H1 (cell line): ENCODE measurements at regions not wholly inside any gene's neighbourhood (a gene's known extent, or its start where the extent isn't known, plus 50 kb on each side); places are given as distances from the start of the nearest gene placed in this dataset.

ENCODE experiments used
- CTCF ChIA-PET: fragments of 300-600 bp; sonication (Branson Sonifier 250); formaldehyde crosslinking; loops from one replicate; lab custom pipeline; 2021; ENCODE audit not compliant: partially characterized antibody; lab: Charles Lee
- POLR2A ChIA-PET: fragments of 300-600 bp; sonication (Branson Sonifier 250); formaldehyde crosslinking; loops from one replicate; lab custom pipeline; 2021; ENCODE audit warnings: inconsistent platforms; ENCODE audit not compliant: partially characterized antibody; lab: Charles Lee
- DNase-seq, 2 experiments: peaks; one replicate each; pipeline versions ENCODE4 v3.0.0 to v3.0.0-alpha.2; 2010 to 2022; ENCODE audit warnings: low spot score in 2 of 2, low read depth in 1 of 2, mixed read lengths in 1 of 2
- FAIRE-seq: peaks from 2 replicates; lab custom pipeline; 2011; peaks lifted over from hg19 to GRCh38; lab: Jason Lieb, UNC
- H2AFZ ChIP-seq: 2 replicates; pipeline ENCODE4 v1.8.1; 2012; ENCODE audit warnings: low read length, inconsistent platforms
- H2AK5ac ChIP-seq: 2 replicates; pipeline ENCODE4 v1.6.1; 2013; ENCODE audit warnings: low read depth, low read length
- H2BK120ac ChIP-seq: replicated peaks from 2 replicates; pipeline ENCODE3; 2013; ENCODE audit warnings: low read depth, low read length, inconsistent platforms
- H2BK12ac ChIP-seq: 2 replicates; pipeline ENCODE4 v1.6.1; 2013; ENCODE audit warnings: low read depth, low read length
- H2BK15ac ChIP-seq: 2 replicates; pipeline ENCODE4 v1.6.1; 2013; ENCODE audit warnings: low read length
- H2BK20ac ChIP-seq: 2 replicates; pipeline ENCODE4 v1.6.1; 2013; ENCODE audit warnings: low read length
- H2BK5ac ChIP-seq: 2 replicates; pipeline ENCODE4 v1.6.1; 2013; ENCODE audit warnings: low read depth, low read length
- H3K14ac ChIP-seq: 2 replicates; pipeline ENCODE4 v1.6.1; 2013; ENCODE audit warnings: inconsistent platforms; ENCODE audit not compliant: insufficient read length
- H3K18ac ChIP-seq: 2 replicates; pipeline ENCODE4 v1.6.1; 2013; ENCODE audit warnings: low read length; ENCODE audit errors: extremely low read depth
- H3K23ac ChIP-seq: 2 replicates; pipeline ENCODE4 v1.6.1; 2013; ENCODE audit warnings: inconsistent platforms; ENCODE audit not compliant: insufficient read length
- H3K23me2 ChIP-seq: 2 replicates; pipeline ENCODE4 v1.6.1; 2013; ENCODE audit warnings: low read depth, low read length
- H3K27ac ChIP-seq: 2 replicates; pipeline ENCODE4 v1.6.1; 2011; ENCODE audit warnings: low read depth, low read length, inconsistent platforms
- H3K27me3 ChIP-seq, 4 experiments: replicated peaks in 1 of 4; 1 replicate in 1 of 4; 2 replicates in 3 of 4; pipeline versions ENCODE4 v1.6.1 to v1.8.1; 2011 to 2013; ENCODE audit warnings: low read length in 3 of 4, mild to moderate bottlenecking in 3 of 4, inconsistent platforms in 2 of 4, mixed read lengths in 2 of 4, moderate library complexity in 1 of 4; ENCODE audit not compliant: control insufficient read depth in 3 of 4, insufficient read depth in 3 of 4; ENCODE audit errors: extremely low read depth in 1 of 4
- H3K36me3 ChIP-seq, 4 experiments: 2 replicates each; pipeline versions ENCODE4 v1.6.1 to v1.8.1; 2011 to 2013; ENCODE audit warnings: mild to moderate bottlenecking in 4 of 4, low read length in 3 of 4, moderate library complexity in 2 of 4, control low read depth in 1 of 4, inconsistent platforms in 1 of 4; ENCODE audit not compliant: insufficient read depth in 4 of 4, control insufficient read depth in 2 of 4
- H3K4ac ChIP-seq: replicated peaks from 2 replicates; pipeline ENCODE3; 2013; ENCODE audit warnings: low read length, low read depth, mixed read lengths, inconsistent platforms; ENCODE audit not compliant: insufficient read length
- H3K4me1 ChIP-seq, 4 experiments: replicated peaks in 1 of 4; 1 replicate in 1 of 4; 2 replicates in 3 of 4; pipeline versions ENCODE4 v1.6.1 to v1.8.1; 2011 to 2013; ENCODE audit warnings: low read length in 3 of 4, inconsistent platforms in 2 of 4, mixed read lengths in 1 of 4; ENCODE audit not compliant: insufficient read depth in 4 of 4, control insufficient read depth in 3 of 4
- H3K4me2 ChIP-seq, 2 experiments: 2 replicates each; pipeline versions ENCODE4 v1.6.1 to v1.8.1; 2011 to 2013; ENCODE audit warnings: low read depth in 2 of 2, low read length in 2 of 2, control low read depth in 1 of 2, inconsistent platforms in 1 of 2, mild to moderate bottlenecking in 1 of 2; ENCODE audit not compliant: insufficient read depth in 1 of 2
- H3K4me3 ChIP-seq, 4 experiments: fragments of 200-600, 300-600 bp in 1 of 4; sonication (generic), shearing (Covaris generic), sonication (Bioruptor Twin) in 1 of 4; 2 replicates each; pipeline versions ENCODE4 v1.5.1 to v1.8.1; 2011 to 2016; ENCODE audit warnings: low read length in 4 of 4, low read depth in 3 of 4, control low read depth in 2 of 4, inconsistent platforms in 2 of 4, mild to moderate bottlenecking in 2 of 4, mixed read lengths in 1 of 4, moderate library complexity in 1 of 4; ENCODE audit not compliant: insufficient read depth in 2 of 4; ENCODE audit errors: extremely low read depth in 1 of 4
- H3K56ac ChIP-seq: replicated peaks from 2 replicates; pipeline ENCODE3; 2013; ENCODE audit warnings: low read depth, mild to moderate bottlenecking, mixed read lengths, low read length, inconsistent platforms; ENCODE audit not compliant: insufficient read length
- H3K79me1 ChIP-seq: 2 replicates; pipeline ENCODE4 v1.6.1; 2013; ENCODE audit warnings: low read depth, low read length, control low read depth
- H3K79me2 ChIP-seq, 2 experiments: 2 replicates each; pipeline versions ENCODE4 v1.6.1 to v1.8.1; 2012 to 2013; ENCODE audit warnings: low read length in 2 of 2, mild to moderate bottlenecking in 2 of 2, inconsistent platforms in 1 of 2; ENCODE audit not compliant: insufficient read depth in 2 of 2, control insufficient read depth in 1 of 2
- H3K9ac ChIP-seq, 4 experiments: replicated peaks in 1 of 4; 1 replicate in 1 of 4; 2 replicates in 3 of 4; pipeline versions ENCODE4 v1.6.1 to v1.8.1; 2011 to 2013; ENCODE audit warnings: low read depth in 3 of 4, low read length in 3 of 4, control low read depth in 2 of 4, mild to moderate bottlenecking in 2 of 4, moderate library complexity in 2 of 4, inconsistent platforms in 1 of 4; ENCODE audit errors: extremely low read depth in 1 of 4
- H3K9me3 ChIP-seq, 2 experiments: 2 replicates each; pipeline versions ENCODE4 v1.6.1 to v1.8.1; 2012 to 2013; ENCODE audit warnings: mild to moderate bottlenecking in 2 of 2, moderate library complexity in 2 of 2, control low read depth in 1 of 2, inconsistent platforms in 1 of 2, low read depth in 1 of 2, low read length in 1 of 2, mixed read lengths in 1 of 2; ENCODE audit not compliant: insufficient read depth in 2 of 2
- H4K20me1 ChIP-seq, 2 experiments: replicated peaks in 1 of 2; 2 replicates each; pipeline versions ENCODE3 to v1.8.1; 2011 to 2013; ENCODE audit warnings: inconsistent platforms in 2 of 2, low read length in 2 of 2, mild to moderate bottlenecking in 1 of 2; ENCODE audit not compliant: insufficient read depth in 2 of 2, control insufficient read depth in 1 of 2
- H4K5ac ChIP-seq: 2 replicates; pipeline ENCODE4 v1.6.1; 2013; ENCODE audit warnings: low read length, low read depth, mixed read lengths, inconsistent platforms; ENCODE audit not compliant: insufficient read length
- H4K8ac ChIP-seq: 2 replicates; pipeline ENCODE4 v1.8.0; 2013; ENCODE audit warnings: mild to moderate bottlenecking, moderate library complexity, low read length, inconsistent platforms; ENCODE audit not compliant: insufficient read depth; ENCODE audit errors: extremely low read depth
- H4K91ac ChIP-seq: replicated peaks from 2 replicates; pipeline ENCODE3; 2013; ENCODE audit warnings: low read length, mixed read lengths, inconsistent platforms; ENCODE audit not compliant: insufficient read length
- CEBPB ChIP-seq: IDR thresholded peaks from 2 replicates; pipeline ENCODE4 v1.6.1; 2012; ENCODE audit warnings: low read depth, low read length
- CREB1 ChIP-seq: IDR thresholded peaks from 2 replicates; pipeline ENCODE4 v1.6.1; 2012; ENCODE audit warnings: inconsistent platforms
- CTBP2 ChIP-seq: IDR thresholded peaks from 2 replicates; pipeline ENCODE4 v1.7.0; 2011; ENCODE audit warnings: borderline replicate concordance, mild to moderate bottlenecking, moderate library complexity, mixed read lengths, low read length; ENCODE audit not compliant: insufficient read depth, insufficient read length
- GTF2F1 ChIP-seq: IDR thresholded peaks from 2 replicates; pipeline ENCODE4 v1.6.1; 2012; ENCODE audit warnings: low read depth, low read length, improper control_type of control experiment, borderline replicate concordance
- JUND ChIP-seq: IDR thresholded peaks from 2 replicates; pipeline ENCODE4 v1.6.1; 2011; ENCODE audit warnings: mild to moderate bottlenecking, improper control_type of control experiment, low read length
- KDM1A ChIP-seq: fragments of 200-600, 300-600 bp; sonication (generic); IDR thresholded peaks from 2 replicates; pipeline ENCODE4 v1.7.1; 2016; ENCODE audit warnings: mild to moderate bottlenecking, low read length, borderline replicate concordance
- RBBP5 ChIP-seq: IDR thresholded peaks from 2 replicates; pipeline ENCODE4 v1.7.1; 2012; ENCODE audit warnings: low read depth, mild to moderate bottlenecking, inconsistent platforms, low read length, moderate library complexity, borderline replicate concordance
- SIRT6 ChIP-seq: IDR thresholded peaks from one replicate; pipeline ENCODE4 v1.7.1; 2012; ENCODE audit warnings: low read length, inconsistent platforms
- SP2 ChIP-seq: IDR thresholded peaks from 2 replicates; pipeline ENCODE4 v1.6.1; 2012; ENCODE audit warnings: mild to moderate bottlenecking, low read length, inconsistent platforms
- SP4 ChIP-seq: IDR thresholded peaks from 2 replicates; pipeline ENCODE4 v1.6.1; 2012; ENCODE audit warnings: low read length, inconsistent platforms
- SRF ChIP-seq: IDR thresholded peaks from 2 replicates; pipeline ENCODE4 v1.6.1; 2011; ENCODE audit warnings: mild to moderate bottlenecking, low read depth, low read length, moderate library complexity
- TCF12 ChIP-seq: IDR thresholded peaks from 2 replicates; pipeline ENCODE4 v1.6.1; 2011; ENCODE audit warnings: low read depth, mild to moderate bottlenecking, low read length
- TEAD4 ChIP-seq: IDR thresholded peaks from 2 replicates; pipeline ENCODE4 v1.6.1; 2012; ENCODE audit warnings: low read depth, low read length, inconsistent platforms, mixed read lengths
- WGBS, 2 experiments: shearing (Covaris generic) in 1 of 2; methylation state at CpG; one replicate each; pipeline versions ENCODE4 v1.1.6 to v1.1.7; 2013 to 2015; ENCODE audit warnings: low lambda C conversion rate in 2 of 2, mixed read lengths in 2 of 2, inconsistent platforms in 1 of 2, low coverage in 1 of 2, missing lambda C conversion rate in 1 of 2; ENCODE audit not compliant: insufficient replicate concordance in 2 of 2, insufficient coverage in 1 of 2, insufficient read length in 1 of 2; ENCODE audit errors: extremely low coverage in 1 of 2, missing lambda C conversion rate in 1 of 2; 5-methylcytosine and 5-hydroxymethylcytosine counted together
- TF ChIP-seq, protein P1 (sequence below): IDR thresholded peaks from 2 replicates; pipeline ENCODE4 v1.6.1; 2012; ENCODE audit warnings: inconsistent platforms
- TF ChIP-seq, protein P2 (sequence below): IDR thresholded peaks from 2 replicates; pipeline ENCODE4 v1.6.1; 2011; ENCODE audit warnings: low read length, improper control_type of control experiment

DNA sequence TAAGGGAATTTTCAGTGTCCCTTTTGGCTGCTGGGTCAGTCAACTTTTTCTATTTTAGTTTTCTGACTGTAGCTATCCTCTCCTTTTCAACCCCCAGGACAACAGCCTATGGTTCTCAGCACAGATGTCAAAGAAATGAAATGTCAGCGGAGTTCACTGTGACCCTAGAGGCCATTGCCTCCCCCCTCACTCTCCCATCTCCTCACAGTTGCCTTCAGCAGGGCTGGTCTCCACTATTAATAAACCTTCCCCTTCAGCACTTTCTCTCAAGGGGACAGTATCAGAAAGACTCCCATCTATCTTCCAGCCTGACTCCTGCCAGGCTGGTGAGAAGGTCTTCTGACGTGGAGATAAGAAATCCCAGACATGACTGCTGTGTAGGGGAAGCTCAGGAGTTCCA, 137.1 kb upstream of the WSCD2 start:
- Histone ChIP-seq H3K27me3 (no peaks in the 10 kb centered on the region; a peak in 1 of 7 replicates), H2AK5ac (no peak overlapping the region), H2BK120ac (no peak overlapping the region), H3K23me2 (no peaks in the 10 kb centered on the region), H3K23ac (no peak overlapping the region), H2AFZ (no peak overlapping the region), H4K5ac (no peak overlapping the region), H3K27ac (no peak overlapping the region), H3K4me1 (no peaks in the 10 kb centered on the region), H2BK15ac (no peak overlapping the region), H3K79me2 (no peaks in the 10 kb centered on the region), H3K56ac (no peak overlapping the region), H3K14ac (no peak overlapping the region), H3K4me3 (no peak overlapping the region), H2BK5ac (no peak overlapping the region), H2BK20ac (no peak overlapping the region), H3K9ac (no peak overlapping the region), H3K18ac (no peak overlapping the region), H2BK12ac (no peak overlapping the region), H3K36me3 (no peaks in the 10 kb centered on the region), H3K79me1 (no peaks in the 10 kb centered on the region), H4K8ac (no peak overlapping the region), H3K9me3 (no peaks in the 10 kb centered on the region), H4K91ac (no peak overlapping the region), H4K20me1 (no peaks in the 10 kb centered on the region), H3K4ac (no peak overlapping the region), H3K4me2 (no peak overlapping the region)
- DNase-seq (no peak), FAIRE-seq (no peak)
- WGBS, 2 experiments, result 88% methylated on average over 2 of the region's 2 CpGs; no CpG with 5 or more reads in 1 of the 2 experiments
- ChIA-PET POLR2A (interaction anchor here (1.3 kb wide), 1 partner anchor 202 kb away, joined by 5 read pairs; no protein-coding TSS in a partner anchor), CTCF (interaction anchor here (0.5 to 6.7 kb wide), 58 partner anchors 8 to 556 kb away, joined by 3 to 76 read pairs (median 5); partner anchors contain the start of genes FICD and WSCD2)
- TF ChIP-seq TEAD4 (no peak), RBBP5 (no peak), SP2 (no peak), GTF2F1 (no peak), KDM1A (no peak), SP4 (no peak), JUND (no peak), SRF (no peak), CEBPB (no peak), TCF12 (no peak), SIRT6 (no peak), CREB1 (no peak), CTBP2 (no peak)
- TF ChIP-seq, protein P1, sequence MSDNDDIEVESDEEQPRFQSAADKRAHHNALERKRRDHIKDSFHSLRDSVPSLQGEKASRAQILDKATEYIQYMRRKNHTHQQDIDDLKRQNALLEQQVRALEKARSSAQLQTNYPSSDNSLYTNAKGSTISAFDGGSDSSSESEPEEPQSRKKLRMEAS, result no peak
- TF ChIP-seq, protein P2, sequence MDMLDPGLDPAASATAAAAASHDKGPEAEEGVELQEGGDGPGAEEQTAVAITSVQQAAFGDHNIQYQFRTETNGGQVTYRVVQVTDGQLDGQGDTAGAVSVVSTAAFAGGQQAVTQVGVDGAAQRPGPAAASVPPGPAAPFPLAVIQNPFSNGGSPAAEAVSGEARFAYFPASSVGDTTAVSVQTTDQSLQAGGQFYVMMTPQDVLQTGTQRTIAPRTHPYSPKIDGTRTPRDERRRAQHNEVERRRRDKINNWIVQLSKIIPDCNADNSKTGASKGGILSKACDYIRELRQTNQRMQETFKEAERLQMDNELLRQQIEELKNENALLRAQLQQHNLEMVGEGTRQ, result no peak
